ENCODE measurements at regions not wholly inside any gene's neighbourhood (a gene's known extent, or its start where the extent isn't known, plus 50 kb on each side); places are given as distances from the start of the nearest gene placed in this dataset.

- Histone ChIP-seq H3K4me1 (no peaks in the 10 kb centered on the region), H3K9me3 (no peaks in the 10 kb centered on the region), H3K27ac (no peak overlapping the region), H3K4me2 (no peak overlapping the region), H3K4me3 (no peak overlapping the region)
- FAIRE-seq (no peak), DNase-seq (ENCODE audit: low read depth in 1 of 2, low spot score in 1 of 2) (peak; percentile 43 to 50), ATAC-seq (peak; percentile 65 to 76; a peak in 5 of 6 replicates)
- WGBS (ENCODE audit: missing lambda C conversion rate) = 12% methylated on average over 5 of the region's 5 CpGs
- POLR2A ChIA-PET = no interaction called here
- CTCF ChIA-PET = interaction anchor here (0.6 to 8.0 kb wide), 22 partner anchors 9 to 218 kb away, joined by 3 to 59 read pairs (median 4); no protein-coding TSS in a partner anchor
- peak; percentile 38; the same call in 1 of the 3 replicates for TF ChIP-seq SMC3 (IDR thresholded peaks at IDR 0.05)
- no peak for TF ChIP-seq NR3C1 (IDR thresholded peaks at IDR 0.05)
- TF ChIP-seq, protein P1, sequence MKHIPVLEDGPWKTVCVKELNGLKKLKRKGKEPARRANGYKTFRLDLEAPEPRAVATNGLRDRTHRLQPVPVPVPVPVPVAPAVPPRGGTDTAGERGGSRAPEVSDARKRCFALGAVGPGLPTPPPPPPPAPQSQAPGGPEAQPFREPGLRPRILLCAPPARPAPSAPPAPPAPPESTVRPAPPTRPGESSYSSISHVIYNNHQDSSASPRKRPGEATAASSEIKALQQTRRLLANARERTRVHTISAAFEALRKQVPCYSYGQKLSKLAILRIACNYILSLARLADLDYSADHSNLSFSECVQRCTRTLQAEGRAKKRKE (CRISPR knock-in tag; IDR thresholded peaks at IDR 0.05; ENCODE audit: low read depth) = no peak
- peak; percentile 64 to 72 for TF ChIP-seq RAD21 (conservative IDR thresholded peaks at IDR 0.05 in 1 of 2, IDR thresholded peaks at IDR 0.05 in 1 of 2)
- no peak for TF ChIP-seq JUN (IDR thresholded peaks at IDR 0.05)
- no peak for TF ChIP-seq JUNB (IDR thresholded peaks at IDR 0.05)
- no peak for TF ChIP-seq REST (IDR thresholded peaks at IDR 0.05)
- TF ChIP-seq EP300 (IDR thresholded peaks at IDR 0.05) = no peak
- TF ChIP-seq, protein P2, sequence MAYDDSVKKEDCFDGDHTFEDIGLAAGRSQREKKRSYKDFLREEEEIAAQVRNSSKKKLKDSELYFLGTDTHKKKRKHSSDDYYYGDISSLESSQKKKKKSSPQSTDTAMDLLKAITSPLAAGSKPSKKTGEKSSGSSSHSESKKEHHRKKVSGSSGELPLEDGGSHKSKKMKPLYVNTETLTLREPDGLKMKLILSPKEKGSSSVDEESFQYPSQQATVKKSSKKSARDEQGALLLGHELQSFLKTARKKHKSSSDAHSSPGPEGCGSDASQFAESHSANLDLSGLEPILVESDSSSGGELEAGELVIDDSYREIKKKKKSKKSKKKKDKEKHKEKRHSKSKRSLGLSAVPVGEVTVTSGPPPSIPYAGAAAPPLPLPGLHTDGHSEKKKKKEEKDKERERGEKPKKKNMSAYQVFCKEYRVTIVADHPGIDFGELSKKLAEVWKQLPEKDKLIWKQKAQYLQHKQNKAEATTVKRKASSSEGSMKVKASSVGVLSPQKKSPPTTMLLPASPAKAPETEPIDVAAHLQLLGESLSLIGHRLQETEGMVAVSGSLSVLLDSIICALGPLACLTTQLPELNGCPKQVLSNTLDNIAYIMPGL (CRISPR knock-in tag; IDR thresholded peaks at IDR 0.05; ENCODE audit: borderline replicate concordance) = no peak
- TF ChIP-seq MYC (IDR thresholded peaks at IDR 0.05; ENCODE audit: borderline replicate concordance, low read length) = no peak
- TF ChIP-seq HOXB13 (CRISPR knock-in tag; IDR thresholded peaks at IDR 0.05; ENCODE audit: low read depth) = no peak
- peak; percentile 68 for TF ChIP-seq CTCF (IDR thresholded peaks at IDR 0.05)
- no peak for TF ChIP-seq CEBPB (IDR thresholded peaks at IDR 0.05)
- no peak for TF ChIP-seq CBX8 (IDR thresholded peaks at IDR 0.05)
- no peak for TF ChIP-seq PHF8 (IDR thresholded peaks at IDR 0.05; ENCODE audit: borderline replicate concordance, low read depth)
- TF ChIP-seq TP53 (CRISPR knock-in tag; IDR thresholded peaks at IDR 0.05) = no peak
- TF ChIP-seq PBX3 (IDR thresholded peaks at IDR 0.05) = no peak
- TF ChIP-seq E2F6 (IDR thresholded peaks at IDR 0.05; ENCODE audit: borderline replicate concordance, low read depth) = no peak
- TF ChIP-seq, protein P3, sequence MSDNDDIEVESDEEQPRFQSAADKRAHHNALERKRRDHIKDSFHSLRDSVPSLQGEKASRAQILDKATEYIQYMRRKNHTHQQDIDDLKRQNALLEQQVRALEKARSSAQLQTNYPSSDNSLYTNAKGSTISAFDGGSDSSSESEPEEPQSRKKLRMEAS (IDR thresholded peaks at IDR 0.05) = no peak
- no peak for TF ChIP-seq SREBF2 (IDR thresholded peaks at IDR 0.05)
- no peak for TF ChIP-seq CBX2 (IDR thresholded peaks at IDR 0.05; ENCODE audit: borderline replicate concordance, low read depth)
- no peak for TF ChIP-seq ZSCAN20 (CRISPR knock-in tag; IDR thresholded peaks at IDR 0.05)
These were observed 89.5 kb upstream of the CD53 start for GRCh38 chr1:110783292-110783918.

Data from A549 (cell line).